ENCODE measurements at regions not wholly inside any gene's neighbourhood (a gene's known extent, or its start where the extent isn't known, plus 50 kb on each side); places are given as distances from the start of the nearest gene placed in this dataset.

GRCh38 chr7:93015779-93016481, 101.8 kb downstream of the SAMD9 start:
- no peak overlapping the region for H3K9ac ChIP-seq (ENCODE audit: low read length in 2 of 2)
- H3K27me3 ChIP-seq (ENCODE audit: control insufficient read depth in 1 of 2, insufficient read depth in 2 of 2, low read length in 2 of 2) = no peaks in the 10 kb centered on the region
- no peak overlapping the region for H3K27ac ChIP-seq (ENCODE audit: low read length)
- no peaks in the 10 kb centered on the region for H3K9me3 ChIP-seq (ENCODE audit: control insufficient read depth in 2 of 2, low read length in 2 of 2)
- no peak overlapping the region for H3K4me3 ChIP-seq (ENCODE audit: low read length in 2 of 2)
- H3K4me1 ChIP-seq (ENCODE audit: control insufficient read depth, insufficient read depth, low read length) = no peaks in the 10 kb centered on the region
- no peaks in the 10 kb centered on the region for H3K36me3 ChIP-seq (ENCODE audit: control insufficient read depth in 2 of 2, insufficient read depth in 2 of 2, low read length in 2 of 2)

- Histone ChIP-seq H3K36me3 (ENCODE audit: control insufficient read depth in 2 of 2, insufficient read depth in 2 of 2, low read length in 2 of 2) (no peaks in the 10 kb centered on the region), H3K9me3 (ENCODE audit: control insufficient read depth in 2 of 2, low read length in 2 of 2) (no peaks in the 10 kb centered on the region), H3K27me3 (ENCODE audit: control insufficient read depth in 1 of 2, insufficient read depth in 2 of 2, low read length in 2 of 2) (no peaks in the 10 kb centered on the region), H3K4me1 (ENCODE audit: control insufficient read depth, insufficient read depth, low read length) (no peaks in the 10 kb centered on the region), H3K27ac (ENCODE audit: low read length) (no peak overlapping the region), H3K4me3 (ENCODE audit: low read length in 2 of 2) (no peak overlapping the region), H3K9ac (ENCODE audit: low read length in 2 of 2) (no peak overlapping the region)
Observed at GRCh38 chr7:93015101-93015778, 102.5 kb downstream of the SAMD9 start.

GRCh38 chr7:93014410-93014809, 103.4 kb downstream of the SAMD9 start:
- no peaks in the 10 kb centered on the region for H3K36me3 ChIP-seq (ENCODE audit: control insufficient read depth in 2 of 2, insufficient read depth in 2 of 2, low read length in 2 of 2)
- H3K9ac ChIP-seq (ENCODE audit: low read length in 2 of 2) = no peak overlapping the region
- no peaks in the 10 kb centered on the region for H3K9me3 ChIP-seq (ENCODE audit: control insufficient read depth in 2 of 2, low read length in 2 of 2)
- H3K27me3 ChIP-seq (ENCODE audit: control insufficient read depth in 1 of 2, insufficient read depth in 2 of 2, low read length in 2 of 2) = no peaks in the 10 kb centered on the region
- no peak overlapping the region for H3K4me3 ChIP-seq (ENCODE audit: low read length in 2 of 2)
- H3K4me1 ChIP-seq (ENCODE audit: control insufficient read depth, insufficient read depth, low read length) = no peaks in the 10 kb centered on the region
- no peak overlapping the region for H3K27ac ChIP-seq (ENCODE audit: low read length)

- H3K27ac ChIP-seq (ENCODE audit: low read length) = no peak overlapping the region
- no peaks in the 10 kb centered on the region for H3K4me1 ChIP-seq (ENCODE audit: control insufficient read depth, insufficient read depth, low read length)
- no peak overlapping the region for H3K9ac ChIP-seq (ENCODE audit: low read length in 2 of 2)
- H3K4me3 ChIP-seq (ENCODE audit: low read length in 2 of 2) = no peak overlapping the region
- no peaks in the 10 kb centered on the region for H3K36me3 ChIP-seq (ENCODE audit: control insufficient read depth in 2 of 2, insufficient read depth in 2 of 2, low read length in 2 of 2)
- H3K27me3 ChIP-seq (ENCODE audit: control insufficient read depth in 1 of 2, insufficient read depth in 2 of 2, low read length in 2 of 2) = no peaks in the 10 kb centered on the region
- H3K9me3 ChIP-seq (ENCODE audit: control insufficient read depth in 2 of 2, low read length in 2 of 2) = no peaks in the 10 kb centered on the region
Observed at GRCh38 chr7:93013446-93014061, 104.2 kb downstream of the SAMD9 start.

- Histone ChIP-seq H3K4me3 (ENCODE audit: low read length in 2 of 2) (no peak overlapping the region), H3K36me3 (ENCODE audit: control insufficient read depth in 2 of 2, insufficient read depth in 2 of 2, low read length in 2 of 2) (no peaks in the 10 kb centered on the region), H3K27ac (ENCODE audit: low read length) (no peak overlapping the region)
Observed at GRCh38 chr7:93011351-93012294, 106.2 kb downstream of the SAMD9 start.

GRCh38 chr7:93008833-93009232, 108.9 kb downstream of the SAMD9 start:
- no peak overlapping the region for H3K27ac ChIP-seq (ENCODE audit: low read length)
- no peak overlapping the region for H3K9ac ChIP-seq (ENCODE audit: low read length in 2 of 2)
- no peak overlapping the region for H3K4me3 ChIP-seq (ENCODE audit: low read length in 2 of 2)
- no peaks in the 10 kb centered on the region for H3K4me1 ChIP-seq (ENCODE audit: control insufficient read depth, insufficient read depth, low read length)
- no peaks in the 10 kb centered on the region for H3K9me3 ChIP-seq (ENCODE audit: control insufficient read depth in 2 of 2, low read length in 2 of 2)
- no peaks in the 10 kb centered on the region for H3K36me3 ChIP-seq (ENCODE audit: control insufficient read depth in 2 of 2, insufficient read depth in 2 of 2, low read length in 2 of 2)
- H3K27me3 ChIP-seq (ENCODE audit: control insufficient read depth in 1 of 2, insufficient read depth in 2 of 2, low read length in 2 of 2) = no peaks in the 10 kb centered on the region

More at GRCh38 chr7:93011351-93012294, 106.2 kb downstream of the SAMD9 start:
- Histone ChIP-seq H3K9ac (ENCODE audit: low read length in 2 of 2) (no peak overlapping the region), H3K27me3 (ENCODE audit: control insufficient read depth in 1 of 2, insufficient read depth in 2 of 2, low read length in 2 of 2) (no peaks in the 10 kb centered on the region), H3K4me1 (ENCODE audit: control insufficient read depth, insufficient read depth, low read length) (no peaks in the 10 kb centered on the region), H3K9me3 (ENCODE audit: control insufficient read depth in 2 of 2, low read length in 2 of 2) (no peaks in the 10 kb centered on the region)

- no peaks in the 10 kb centered on the region for H3K27me3 ChIP-seq (ENCODE audit: control insufficient read depth in 1 of 2, insufficient read depth in 2 of 2, low read length in 2 of 2)
- no peak overlapping the region for H3K27ac ChIP-seq (ENCODE audit: low read length)
- no peaks in the 10 kb centered on the region for H3K4me1 ChIP-seq (ENCODE audit: control insufficient read depth, insufficient read depth, low read length)
- no peak overlapping the region for H3K4me3 ChIP-seq (ENCODE audit: low read length in 2 of 2)
- H3K9ac ChIP-seq (ENCODE audit: low read length in 2 of 2) = no peak overlapping the region
- H3K36me3 ChIP-seq (ENCODE audit: control insufficient read depth in 2 of 2, insufficient read depth in 2 of 2, low read length in 2 of 2) = no peaks in the 10 kb centered on the region
- no peaks in the 10 kb centered on the region for H3K9me3 ChIP-seq (ENCODE audit: control insufficient read depth in 2 of 2, low read length in 2 of 2)
Observed at GRCh38 chr7:93006480-93007095, 111.2 kb downstream of the SAMD9 start.

GRCh38 chr7:93004906-93005305, 112.9 kb downstream of the SAMD9 start:
- H3K4me3 ChIP-seq (ENCODE audit: low read length in 2 of 2) = no peak overlapping the region
- H3K9ac ChIP-seq (ENCODE audit: low read length in 2 of 2) = no peak overlapping the region
- no peaks in the 10 kb centered on the region for H3K9me3 ChIP-seq (ENCODE audit: control insufficient read depth in 2 of 2, low read length in 2 of 2)
- H3K36me3 ChIP-seq (ENCODE audit: control insufficient read depth in 2 of 2, insufficient read depth in 2 of 2, low read length in 2 of 2) = no peaks in the 10 kb centered on the region
- no peak overlapping the region for H3K27ac ChIP-seq (ENCODE audit: low read length)
- no peaks in the 10 kb centered on the region for H3K4me1 ChIP-seq (ENCODE audit: control insufficient read depth, insufficient read depth, low read length)
- no peaks in the 10 kb centered on the region for H3K27me3 ChIP-seq (ENCODE audit: control insufficient read depth in 1 of 2, insufficient read depth in 2 of 2, low read length in 2 of 2)

- Histone ChIP-seq H3K36me3 (ENCODE audit: control insufficient read depth in 2 of 2, insufficient read depth in 2 of 2, low read length in 2 of 2) (no peaks in the 10 kb centered on the region), H3K9ac (ENCODE audit: low read length in 2 of 2) (no peak overlapping the region), H3K4me1 (ENCODE audit: control insufficient read depth, insufficient read depth, low read length) (no peaks in the 10 kb centered on the region), H3K4me3 (ENCODE audit: low read length in 2 of 2) (no peak overlapping the region), H3K27ac (ENCODE audit: low read length) (no peak overlapping the region), H3K9me3 (ENCODE audit: control insufficient read depth in 2 of 2, low read length in 2 of 2) (no peaks in the 10 kb centered on the region), H3K27me3 (ENCODE audit: control insufficient read depth in 1 of 2, insufficient read depth in 2 of 2, low read length in 2 of 2) (no peaks in the 10 kb centered on the region)
Observed at GRCh38 chr7:92997719-92998118, 120.1 kb downstream of the SAMD9 start.

GRCh38 chr7:92997152-92997551, 120.6 kb downstream of the SAMD9 start:
- Histone ChIP-seq H3K27me3 (ENCODE audit: control insufficient read depth in 1 of 2, insufficient read depth in 2 of 2, low read length in 2 of 2) (no peaks in the 10 kb centered on the region), H3K4me3 (ENCODE audit: low read length in 2 of 2) (no peak overlapping the region), H3K9ac (ENCODE audit: low read length in 2 of 2) (no peak overlapping the region), H3K36me3 (ENCODE audit: control insufficient read depth in 2 of 2, insufficient read depth in 2 of 2, low read length in 2 of 2) (no peaks in the 10 kb centered on the region), H3K4me1 (ENCODE audit: control insufficient read depth, insufficient read depth, low read length) (no peaks in the 10 kb centered on the region), H3K27ac (ENCODE audit: low read length) (no peak overlapping the region), H3K9me3 (ENCODE audit: control insufficient read depth in 2 of 2, low read length in 2 of 2) (no peaks in the 10 kb centered on the region)
